ENCODE measurements at regions not wholly inside any gene's neighbourhood (a gene's known extent, or its start where the extent isn't known, plus 50 kb on each side); places are given as distances from the start of the nearest gene placed in this dataset.
"Not testable (repeated sequence)": the region's sequence is repeated elsewhere in the genome, so short reads cannot be mapped to it uniquely, and the experiment has no call there.

DNA sequence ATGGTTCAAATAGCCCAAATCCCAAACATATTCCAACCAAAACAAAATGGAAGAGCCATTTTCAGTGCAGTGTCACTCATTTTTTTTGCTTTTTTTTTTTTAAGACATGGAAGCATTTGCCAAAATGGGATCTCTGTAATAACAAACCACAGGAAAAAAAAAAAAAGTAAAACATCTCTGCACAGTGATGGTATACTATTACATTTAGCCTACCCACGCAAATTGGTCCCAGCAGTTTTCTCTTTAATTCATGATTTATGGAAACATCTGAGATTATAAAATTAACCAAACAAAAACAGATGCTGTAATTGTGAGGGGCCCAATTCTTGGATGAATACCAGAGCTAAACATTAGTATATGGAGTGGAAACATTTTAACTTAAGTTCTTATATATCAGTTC, 566.6 kb downstream of the ZNF608 start:
- DNase-seq (ENCODE audit: low spot score), result no peak

DNA sequence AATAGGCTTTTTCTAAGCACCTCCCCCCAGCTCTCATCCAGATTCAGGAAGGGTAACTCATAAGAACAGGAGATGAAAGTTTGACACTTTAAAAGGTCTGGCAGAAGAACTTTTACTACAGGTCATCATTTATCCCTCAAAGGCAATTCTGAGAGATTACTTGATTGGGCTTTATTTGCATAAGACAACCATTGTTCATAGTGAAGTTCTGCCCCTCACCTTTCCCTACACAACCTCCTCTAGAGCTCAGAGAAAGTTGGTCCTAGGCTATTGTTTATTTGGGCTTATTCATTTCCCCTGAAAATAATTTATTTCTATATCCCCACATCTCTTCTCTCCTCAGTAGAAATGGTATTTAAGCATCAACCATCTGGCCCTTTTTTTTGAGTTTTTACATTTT, 568.4 kb downstream of the ZNF608 start:
- no peak for DNase-seq (ENCODE audit: low spot score)

- DNase-seq (ENCODE audit: low spot score), result no peak
These were observed 569.7 kb downstream of the ZNF608 start for GRCh38 chr5:124176692-124177091.

- DNase-seq (ENCODE audit: low spot score), result no peak
These were observed 573.1 kb downstream of the ZNF608 start for GRCh38 chr5:124173386-124173785.

DNA sequence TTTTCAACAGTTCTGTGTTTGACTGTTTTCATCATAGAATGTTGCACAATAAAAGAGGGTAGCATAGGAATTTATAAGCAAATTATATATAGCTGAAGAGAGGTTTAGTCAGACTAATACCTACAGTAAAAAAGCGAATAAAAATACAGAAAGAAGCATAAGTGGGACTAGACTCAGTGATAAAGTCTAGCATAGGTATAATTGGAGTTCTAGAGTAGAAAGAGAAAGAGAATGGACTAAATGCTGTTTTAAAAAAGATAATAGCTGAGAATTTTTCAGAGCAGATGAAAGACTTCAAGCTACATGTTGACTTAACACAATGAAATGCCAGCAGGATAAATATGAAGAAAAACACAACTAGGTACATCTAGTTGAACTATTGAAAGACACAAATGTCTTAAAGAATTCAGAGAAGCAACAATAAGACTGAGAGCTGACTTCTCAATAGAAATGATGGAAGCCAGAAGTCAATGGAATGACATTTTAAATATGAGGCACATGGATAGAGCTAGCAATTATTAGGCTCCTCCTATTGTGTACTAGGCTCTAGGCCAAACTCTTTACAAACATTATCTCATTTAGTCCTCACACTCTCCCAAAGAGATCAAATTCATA, 573.9 kb downstream of the ZNF608 start:
- no peak for DNase-seq (ENCODE audit: low spot score)

DNA sequence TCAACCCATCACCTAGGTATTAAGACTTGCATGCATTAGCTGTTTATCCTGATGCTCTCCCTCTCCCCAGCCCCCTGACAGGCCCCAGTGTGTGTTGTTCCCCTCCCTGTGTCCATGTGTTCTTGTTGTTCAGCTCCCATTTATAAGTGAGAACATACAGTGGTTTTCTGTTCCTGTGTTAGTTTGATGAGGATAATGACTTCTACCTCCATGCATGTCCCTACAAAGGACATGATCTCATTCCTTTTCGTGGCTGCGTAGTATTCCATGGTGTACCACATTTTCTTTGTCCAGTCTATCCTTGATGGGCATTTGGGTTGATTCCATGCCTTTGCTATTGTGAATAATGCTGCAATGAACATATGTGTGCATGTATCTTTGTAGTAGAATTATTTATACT, 578.3 kb downstream of the ZNF608 start:
- DNase-seq (ENCODE audit: low spot score), result not testable (repeated sequence)

DNA sequence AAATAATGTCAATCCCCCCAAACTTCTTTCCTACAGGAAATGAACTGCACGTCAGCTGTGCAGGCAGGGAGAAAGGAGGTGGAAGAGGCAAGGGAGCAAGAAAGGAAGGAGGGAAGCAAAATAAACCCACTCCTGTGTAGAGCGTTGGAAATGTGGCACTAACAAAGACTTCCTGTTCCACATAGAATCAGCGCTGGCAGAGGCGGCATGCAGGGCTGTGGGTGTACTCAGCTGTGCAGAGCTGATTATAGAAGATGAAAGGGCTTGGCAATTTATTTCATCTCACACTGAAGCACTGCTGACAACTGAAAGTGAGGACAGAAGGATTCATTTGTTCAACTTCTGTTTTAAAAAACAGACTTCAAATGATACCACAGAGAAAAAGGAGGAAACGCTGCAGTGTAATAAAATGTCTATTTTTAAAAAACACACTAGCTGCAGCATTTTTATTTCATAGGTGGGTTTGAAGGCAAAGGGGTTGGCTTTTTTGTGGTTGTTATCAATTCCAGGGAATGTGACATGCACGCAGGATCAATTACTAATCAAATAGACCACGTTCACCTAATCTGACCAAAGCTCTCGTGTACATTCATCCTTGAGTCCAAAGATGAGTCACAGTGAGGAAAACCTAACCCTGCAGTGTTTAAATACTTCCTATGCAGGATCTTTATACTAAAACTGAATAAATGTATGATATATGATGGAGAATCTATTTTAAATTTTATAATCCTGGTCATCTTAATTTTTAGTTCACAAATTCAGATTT, 583.5 kb downstream of the ZNF608 start:
- no peak for DNase-seq (ENCODE audit: low spot score)

GRCh38 chr5:124161266-124161665, 585.2 kb downstream of the ZNF608 start:
- DNase-seq (ENCODE audit: low spot score), result no peak

- no peak for DNase-seq (ENCODE audit: low spot score)
These were observed 586.2 kb downstream of the ZNF608 start for GRCh38 chr5:124160265-124160664.

- no peak for DNase-seq (ENCODE audit: low spot score)
These were observed 589.1 kb downstream of the ZNF608 start for GRCh38 chr5:124157320-124157719.

- DNase-seq (ENCODE audit: low spot score), result no peak
These were observed 589.9 kb downstream of the ZNF608 start for GRCh38 chr5:124156415-124156996.

- no peak for DNase-seq (ENCODE audit: low spot score)
These were observed 591.7 kb downstream of the ZNF608 start for GRCh38 chr5:124154714-124155113.

DNA sequence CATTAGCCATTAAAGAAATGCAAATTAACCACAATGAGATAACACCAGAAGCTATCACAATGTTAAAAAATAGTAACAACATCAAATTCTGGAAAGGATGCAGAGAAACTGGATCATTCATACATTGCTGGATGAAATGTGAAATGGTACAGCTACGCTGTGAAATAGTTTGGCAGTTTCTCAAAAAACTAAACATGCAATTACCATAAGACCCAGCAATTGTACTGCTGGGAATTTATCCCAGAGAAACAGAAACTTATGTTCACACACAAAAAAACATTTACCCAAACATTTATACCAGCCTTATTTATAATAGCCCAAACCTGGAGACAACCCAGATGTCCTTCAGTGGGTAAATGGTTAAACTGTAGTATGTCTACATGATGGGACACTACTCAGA, 592.9 kb downstream of the ZNF608 start:
- no peak for DNase-seq (ENCODE audit: low spot score)

DNA sequence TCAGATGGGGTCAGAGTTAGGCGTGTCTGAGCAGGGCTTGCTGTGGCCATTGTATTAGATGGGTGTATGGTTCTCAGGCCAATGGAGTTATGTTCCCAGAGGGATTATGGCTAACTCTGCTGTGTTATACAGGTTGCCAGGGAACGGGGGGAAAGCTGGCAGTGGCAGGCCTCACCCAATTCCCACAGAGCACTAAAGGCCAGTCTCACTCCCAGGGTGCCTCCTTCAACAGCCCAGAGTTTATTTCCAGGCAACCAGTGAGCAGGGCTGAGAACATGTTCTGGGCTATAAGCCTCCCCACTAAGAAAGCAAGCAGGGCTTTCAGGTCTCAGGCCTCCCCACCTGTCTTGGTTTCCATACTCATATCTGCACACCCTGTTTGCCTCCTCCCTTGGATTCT, 597.9 kb downstream of the ZNF608 start:
- DNase-seq (ENCODE audit: low spot score), result no peak

DNA sequence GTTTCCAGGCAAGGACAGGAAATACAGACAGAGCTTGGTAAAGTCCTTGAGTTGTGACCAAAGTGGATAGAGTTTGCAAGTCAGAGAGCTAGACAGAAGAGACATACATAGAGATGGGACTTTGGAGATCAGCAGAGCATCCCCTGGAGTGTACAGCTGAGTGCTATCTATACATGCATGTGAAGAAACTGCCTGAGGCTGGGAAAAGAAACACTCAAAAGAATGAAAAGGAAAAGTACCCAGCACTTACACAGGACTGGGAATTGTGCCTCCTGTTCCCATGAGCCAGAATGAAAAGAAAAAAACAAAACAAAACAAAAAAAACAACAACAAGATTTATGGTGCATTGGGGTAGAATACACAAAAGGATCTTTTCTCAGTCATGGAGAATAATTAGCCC, 606.4 kb downstream of the ZNF608 start:
- no peak for DNase-seq (ENCODE audit: low spot score)

- no peak for DNase-seq (ENCODE audit: low spot score)
These were observed 607.0 kb downstream of the ZNF608 start for GRCh38 chr5:124139477-124139876.

- no peak for DNase-seq (ENCODE audit: low spot score)
These were observed 609.8 kb downstream of the ZNF608 start for GRCh38 chr5:124136609-124137008.

GRCh38 chr5:124134941-124135340, 611.5 kb downstream of the ZNF608 start:
- no peak for DNase-seq (ENCODE audit: low spot score)

DNA sequence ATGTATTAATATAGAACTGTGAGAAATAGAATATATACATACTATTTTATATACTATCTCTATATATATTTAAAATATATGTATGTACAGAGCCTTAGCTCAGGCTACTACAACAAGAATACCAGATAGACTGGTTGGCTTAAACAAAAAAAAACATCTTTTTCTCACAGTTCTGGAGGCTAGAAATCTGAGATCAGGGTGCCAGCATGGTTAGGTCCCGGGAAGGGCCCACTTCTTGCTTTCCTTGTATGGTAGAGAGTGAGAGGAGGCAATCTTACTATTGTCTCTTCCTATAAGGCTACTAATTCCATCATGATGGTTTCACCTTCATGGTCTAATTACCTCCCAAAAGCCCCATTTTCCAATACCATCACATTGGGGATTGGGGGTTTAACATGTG, 613.0 kb downstream of the ZNF608 start:
- DNase-seq (ENCODE audit: low spot score), result no peak

- DNase-seq (ENCODE audit: low spot score), result no peak
These were observed 613.6 kb downstream of the ZNF608 start for GRCh38 chr5:124132843-124133242.

GRCh38 chr5:124131466-124131865, 615.0 kb downstream of the ZNF608 start:
- DNase-seq (ENCODE audit: low spot score), result no peak

DNA sequence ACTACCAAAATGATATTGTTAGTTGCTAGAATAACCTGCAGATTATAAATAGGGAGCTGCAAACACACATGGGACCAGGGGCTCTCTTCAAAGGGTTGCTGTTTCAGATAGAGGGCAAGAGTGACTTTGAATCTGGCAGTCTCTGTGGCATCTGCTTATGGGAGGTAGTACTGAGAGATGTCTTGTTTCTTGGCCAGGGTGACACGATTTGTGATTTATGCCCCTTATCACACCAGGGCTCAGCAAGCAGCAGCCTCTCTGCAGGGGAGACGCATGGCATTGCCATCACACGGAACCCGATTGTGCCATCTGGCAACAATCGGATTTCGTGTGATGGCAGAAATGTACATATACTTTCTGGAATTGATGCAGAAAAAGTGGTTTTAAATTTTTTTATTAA, 615.6 kb downstream of the ZNF608 start:
- DNase-seq (ENCODE audit: low spot score), result no peak

DNA sequence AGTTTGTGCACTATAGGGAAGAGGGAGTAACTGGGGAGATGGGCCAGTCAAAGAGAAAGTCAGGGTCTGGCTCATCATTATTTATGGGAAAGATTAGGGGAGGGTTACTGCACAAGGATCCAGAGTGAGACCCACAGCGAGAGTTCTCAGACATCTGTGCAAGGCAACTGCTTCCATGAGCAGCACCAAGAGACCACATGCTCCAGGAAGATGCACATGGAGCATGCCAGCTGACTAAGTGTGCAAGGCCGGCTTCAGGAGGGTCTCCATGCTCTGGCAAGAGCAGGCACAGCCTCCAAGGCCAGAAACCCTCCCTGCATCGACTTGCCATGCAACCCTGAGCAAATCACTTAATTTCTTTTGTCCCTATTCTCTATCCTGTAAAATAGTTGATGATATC, 616.9 kb downstream of the CSNK1G3 start:
- DNase-seq (ENCODE audit: low spot score), result no peak
